Cerebellar nuclear complex (tissue), 1 donor: ENCODE measurements at regions not wholly inside any gene's neighbourhood (a gene's known extent, or its start where the extent isn't known, plus 50 kb on each side); places are given as distances from the start of the nearest gene placed in this dataset.
"Not testable (repeated sequence)": the region's sequence is repeated elsewhere in the genome, so short reads cannot be mapped to it uniquely, and the experiment has no call there.

ENCODE experiments used
- DNase-seq, 2 experiments: peaks; one replicate each; lab custom pipeline; 2025; lab: John Stamatoyannopoulos, UW

GRCh38 chr4:60485276-60485675 is 714.9 kb upstream of the ADGRL3 start:
- no peak for DNase-seq

GRCh38 chr4:60487118-60487761 is 712.9 kb upstream of the ADGRL3 start:
- not testable (repeated sequence) for DNase-seq

- no peak for DNase-seq
Observed at GRCh38 chr4:60500810-60501209, 699.3 kb upstream of the ADGRL3 start.

GRCh38 chr4:60502733-60503132 is 697.4 kb upstream of the ADGRL3 start:
- DNase-seq = no peak

- no peak for DNase-seq
Observed at GRCh38 chr4:60506061-60506460, 694.1 kb upstream of the ADGRL3 start.

- DNase-seq = no peak
Observed at GRCh38 chr4:60522265-60522664, 677.9 kb upstream of the ADGRL3 start.

- no peak for DNase-seq
Observed at GRCh38 chr4:60531776-60532379, 668.2 kb upstream of the ADGRL3 start.

GRCh38 chr4:60544981-60545380 is 655.1 kb upstream of the ADGRL3 start:
- DNase-seq = no peak

GRCh38 chr4:60562334-60562733 is 637.8 kb upstream of the ADGRL3 start:
- no peak for DNase-seq

GRCh38 chr4:60565558-60565957 is 634.6 kb upstream of the ADGRL3 start:
- no peak for DNase-seq

- DNase-seq = no peak
Observed at GRCh38 chr4:60575336-60575735, 624.8 kb upstream of the ADGRL3 start.

- DNase-seq = no peak
Observed at GRCh38 chr4:60579335-60579734, 620.8 kb upstream of the ADGRL3 start.

GRCh38 chr4:60581919-60582536 is 618.1 kb upstream of the ADGRL3 start:
- DNase-seq = no peak

GRCh38 chr4:60588556-60588955 is 611.6 kb upstream of the ADGRL3 start:
- no peak for DNase-seq

- no peak for DNase-seq
Observed at GRCh38 chr4:60589425-60589824, 610.7 kb upstream of the ADGRL3 start.

- DNase-seq = no peak
Observed at GRCh38 chr4:60590116-60590515, 610.0 kb upstream of the ADGRL3 start.

GRCh38 chr4:60605646-60606354 is 594.3 kb upstream of the ADGRL3 start:
- no peak for DNase-seq

- DNase-seq = no peak
Observed at GRCh38 chr4:60611762-60612496, 588.2 kb upstream of the ADGRL3 start.

GRCh38 chr4:60617731-60618130 is 582.4 kb upstream of the ADGRL3 start:
- no peak for DNase-seq

- no peak for DNase-seq
Observed at GRCh38 chr4:60619531-60620305, 580.4 kb upstream of the ADGRL3 start.

- DNase-seq = no peak
Observed at GRCh38 chr4:60637976-60638375, 562.1 kb upstream of the ADGRL3 start.
